KMS-11 (cell line): ENCODE measurements at regions not wholly inside any gene's neighbourhood (a gene's known extent, or its start where the extent isn't known, plus 50 kb on each side); places are given as distances from the start of the nearest gene placed in this dataset.

ENCODE experiments used
- H2AFZ ChIP-seq: fragments of 200-600 bp; sonication (generic); 2 replicates; pipeline ENCODE4 v1.6.1; 2016; ENCODE audit warnings: antibody characterized with exemption, mixed run types, low read depth
- H3K27ac ChIP-seq: fragments of 200-600 bp; sonication (generic); 2 replicates; pipeline ENCODE4 v1.6.1; 2016; ENCODE audit warnings: mild to moderate bottlenecking, mixed run types
- H3K27me3 ChIP-seq: fragments of 200-600 bp; sonication (generic); 2 replicates; pipeline ENCODE4 v1.6.1; 2017; ENCODE audit warnings: mild to moderate bottlenecking, low read depth, mixed run types, moderate library complexity; ENCODE audit not compliant: insufficient read depth
- H3K36me3 ChIP-seq: fragments of 200-600 bp; sonication (generic); 2 replicates; pipeline ENCODE4 v1.6.1; 2017; ENCODE audit warnings: mild to moderate bottlenecking, mixed run types; ENCODE audit not compliant: insufficient read depth
- H3K4me1 ChIP-seq: fragments of 200-600 bp; sonication (generic); 2 replicates; pipeline ENCODE4 v1.6.1; 2016; ENCODE audit warnings: mild to moderate bottlenecking, low read depth, mixed run types; ENCODE audit not compliant: poor library complexity, severe bottlenecking
- H3K4me2 ChIP-seq: fragments of 200-600 bp; sonication (generic); 2 replicates; pipeline ENCODE4 v1.7.0; 2016; ENCODE audit warnings: mild to moderate bottlenecking, mixed run types
- H3K4me3 ChIP-seq: fragments of 200-600 bp; sonication (generic); IDR thresholded peaks from 2 replicates; pipeline ENCODE4 v1.6.1; 2017; ENCODE audit warnings: low read depth, low read length, mixed read lengths; ENCODE audit not compliant: insufficient read depth
- H3K79me2 ChIP-seq: fragments of 200-600 bp; sonication (generic); 2 replicates; pipeline ENCODE4 v1.6.1; 2016; ENCODE audit warnings: low read depth, mixed run types; ENCODE audit not compliant: insufficient read depth
- H3K9ac ChIP-seq: fragments of 200-600 bp; sonication (generic); 2 replicates; pipeline ENCODE4 v1.6.1; 2016; ENCODE audit warnings: mild to moderate bottlenecking, mixed run types
- H4K20me1 ChIP-seq: fragments of 200-600 bp; sonication (generic); 2 replicates; pipeline ENCODE4 v1.6.1; 2016; ENCODE audit warnings: mild to moderate bottlenecking, mixed run types; ENCODE audit not compliant: insufficient read depth
- CTCF ChIP-seq: fragments of 200-600 bp; sonication (generic); conservative IDR thresholded peaks from 2 replicates; pipeline ENCODE4 v1.6.1; 2017; ENCODE audit warnings: low read depth, mild to moderate bottlenecking, antibody characterized with exemption, low read length, moderate library complexity, mixed read lengths

- no peaks in the 10 kb centered on the region for H3K36me3 ChIP-seq
- H3K27me3 ChIP-seq = no peaks in the 10 kb centered on the region
- no peak overlapping the region for H3K9ac ChIP-seq
- no peaks in the 10 kb centered on the region for H3K79me2 ChIP-seq
- H4K20me1 ChIP-seq = no peaks in the 10 kb centered on the region
- H3K4me3 ChIP-seq = no peak overlapping the region
- H3K4me1 ChIP-seq = no peaks in the 10 kb centered on the region
- H2AFZ ChIP-seq = no peak overlapping the region
- no peak overlapping the region for H3K4me2 ChIP-seq
- TF ChIP-seq CTCF = no peak
- no peak overlapping the region for H3K27ac ChIP-seq
Measured at GRCh38 chr4:59608466-59608865, 1591.7 kb upstream of the ADGRL3 start.

- H3K9ac ChIP-seq = no peak overlapping the region
- no peak overlapping the region for H2AFZ ChIP-seq
- no peaks in the 10 kb centered on the region for H3K27me3 ChIP-seq
- no peak for TF ChIP-seq CTCF
- no peaks in the 10 kb centered on the region for H3K36me3 ChIP-seq
- no peak overlapping the region for H3K4me2 ChIP-seq
- H4K20me1 ChIP-seq = no peaks in the 10 kb centered on the region
- no peak overlapping the region for H3K27ac ChIP-seq
- H3K4me1 ChIP-seq = no peaks in the 10 kb centered on the region
- H3K79me2 ChIP-seq = no peaks in the 10 kb centered on the region
- H3K4me3 ChIP-seq = no peak overlapping the region
Measured at GRCh38 chr4:59612235-59612634, 1587.9 kb upstream of the ADGRL3 start.

GRCh38 chr4:59615316-59615715 lies 1584.8 kb upstream of the ADGRL3 start:
- no peak for TF ChIP-seq CTCF
- no peaks in the 10 kb centered on the region for H3K79me2 ChIP-seq
- no peaks in the 10 kb centered on the region for H3K4me1 ChIP-seq
- H3K36me3 ChIP-seq = no peaks in the 10 kb centered on the region
- no peak overlapping the region for H3K4me2 ChIP-seq
- H3K4me3 ChIP-seq = no peak overlapping the region
- no peak overlapping the region for H3K27ac ChIP-seq
- no peak overlapping the region for H2AFZ ChIP-seq
- no peaks in the 10 kb centered on the region for H4K20me1 ChIP-seq
- no peaks in the 10 kb centered on the region for H3K27me3 ChIP-seq
- no peak overlapping the region for H3K9ac ChIP-seq

- Histone ChIP-seq H4K20me1 (no peaks in the 10 kb centered on the region), H3K4me2 (no peak overlapping the region), H3K4me1 (no peaks in the 10 kb centered on the region), H2AFZ (no peak overlapping the region), H3K79me2 (no peaks in the 10 kb centered on the region), H3K4me3 (no peak overlapping the region), H3K9ac (no peak overlapping the region), H3K27ac (no peak overlapping the region), H3K36me3 (no peaks in the 10 kb centered on the region), H3K27me3 (no peaks in the 10 kb centered on the region)
- TF ChIP-seq CTCF = no peak
Measured at GRCh38 chr4:59629348-59629747, 1570.8 kb upstream of the ADGRL3 start.

GRCh38 chr4:59630235-59630634 lies 1569.9 kb upstream of the ADGRL3 start:
- H3K4me2 ChIP-seq = no peak overlapping the region
- no peak overlapping the region for H2AFZ ChIP-seq
- no peak overlapping the region for H3K4me3 ChIP-seq
- no peak overlapping the region for H3K27ac ChIP-seq
- H3K27me3 ChIP-seq = no peaks in the 10 kb centered on the region
- H3K36me3 ChIP-seq = no peaks in the 10 kb centered on the region
- no peak for TF ChIP-seq CTCF
- no peaks in the 10 kb centered on the region for H4K20me1 ChIP-seq
- H3K4me1 ChIP-seq = no peaks in the 10 kb centered on the region
- H3K9ac ChIP-seq = no peak overlapping the region
- no peaks in the 10 kb centered on the region for H3K79me2 ChIP-seq
